Heart left ventricle (tissue), 13 donors: ENCODE measurements at regions not wholly inside any gene's neighbourhood (a gene's known extent, or its start where the extent isn't known, plus 50 kb on each side); places are given as distances from the start of the nearest gene placed in this dataset.

Experiments
- POLR2A ChIP-seq, 2 donors: fragments of 450-650 bp; IDR thresholded peaks; one replicate each; pipeline ENCODE4 v1.6.1; 2017; ENCODE audit warnings: antibody characterized with exemption in 2 of 2, mild to moderate bottlenecking in 2 of 2, moderate library complexity in 2 of 2
- TF ChIP-seq, protein P1 (sequence below), 12 donors: fragments of 200-600 bp; sonication (generic) in 4 of 12; IDR thresholded peaks; one replicate each; pipeline versions ENCODE4 v1.5.0 to v1.8.0; 2018 to 2022; ENCODE audit warnings: antibody characterized with exemption in 12 of 12, mild to moderate bottlenecking in 5 of 12
- donor health status: ischemic (EF 13 %, LVEDD 7.1; RV severe dilation, severe dysfunction).
- donor health status: DM: no; HTN: yes; CAD: no.
- donor health status: DM: no; HTN: no; CAD: no.
- donor health status: ischemic (EF 25% LVEDD 6.9; RV normal size, moderate dysfunction).
- donor health status: ischemic (EF 25% LVEDD 5.7; RV mildly dilated, moderate dysfunction).
- donor health status: ischemic (EF 35%, LVEDD 5.7; RV mildly dilated, moderate dysfunction).
- donor health status: nonischemic (EF 11% LVEDD 7.7; RV severe dilation, severe dysfunction).
- donor health status: DM: yes; HTN: yes; CAD: no.
- donor health status: PGD.
- donor health status: ischemic (EF 29% LVEDD 5.4; RV normal size, mild dysfunction).
- donor health status: nonischemic (EF 23%, LVEDD 6.1; RV moderate dilation, normal function).

DNA sequence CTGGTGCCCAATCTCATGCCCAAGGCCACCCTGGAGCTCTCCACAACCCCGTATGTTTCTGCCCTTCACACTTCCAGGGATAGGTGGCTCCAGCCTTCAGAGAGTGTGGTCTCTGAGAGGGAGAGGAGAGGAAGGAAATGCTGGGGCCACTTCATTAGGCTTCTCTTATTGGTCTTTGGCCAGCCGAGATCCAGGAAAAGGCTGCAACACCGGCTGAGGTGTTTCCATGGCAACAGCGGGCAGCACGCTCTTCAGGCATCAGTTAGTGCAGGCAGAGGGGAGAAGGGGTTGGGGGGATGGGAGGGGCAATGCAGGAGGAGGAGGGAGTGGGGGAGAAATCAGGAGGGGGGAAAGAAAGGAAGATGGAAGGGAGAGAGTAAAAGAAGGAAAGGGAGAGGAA, 275.1 kb upstream of the GJB5 start:
- TF ChIP-seq, protein P1, sequence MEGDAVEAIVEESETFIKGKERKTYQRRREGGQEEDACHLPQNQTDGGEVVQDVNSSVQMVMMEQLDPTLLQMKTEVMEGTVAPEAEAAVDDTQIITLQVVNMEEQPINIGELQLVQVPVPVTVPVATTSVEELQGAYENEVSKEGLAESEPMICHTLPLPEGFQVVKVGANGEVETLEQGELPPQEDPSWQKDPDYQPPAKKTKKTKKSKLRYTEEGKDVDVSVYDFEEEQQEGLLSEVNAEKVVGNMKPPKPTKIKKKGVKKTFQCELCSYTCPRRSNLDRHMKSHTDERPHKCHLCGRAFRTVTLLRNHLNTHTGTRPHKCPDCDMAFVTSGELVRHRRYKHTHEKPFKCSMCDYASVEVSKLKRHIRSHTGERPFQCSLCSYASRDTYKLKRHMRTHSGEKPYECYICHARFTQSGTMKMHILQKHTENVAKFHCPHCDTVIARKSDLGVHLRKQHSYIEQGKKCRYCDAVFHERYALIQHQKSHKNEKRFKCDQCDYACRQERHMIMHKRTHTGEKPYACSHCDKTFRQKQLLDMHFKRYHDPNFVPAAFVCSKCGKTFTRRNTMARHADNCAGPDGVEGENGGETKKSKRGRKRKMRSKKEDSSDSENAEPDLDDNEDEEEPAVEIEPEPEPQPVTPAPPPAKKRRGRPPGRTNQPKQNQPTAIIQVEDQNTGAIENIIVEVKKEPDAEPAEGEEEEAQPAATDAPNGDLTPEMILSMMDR (IDR thresholded peaks at IDR 0.05): no peak
- no peak for TF ChIP-seq POLR2A (IDR thresholded peaks at IDR 0.05)
